CD14-positive monocyte (primary cell): ENCODE measurements at regions not wholly inside any gene's neighbourhood (a gene's known extent, or its start where the extent isn't known, plus 50 kb on each side); places are given as distances from the start of the nearest gene placed in this dataset.

ENCODE experiments used
- DNase-seq, 3 donors: peaks; one replicate each; pipeline ENCODE4 v3.0.0-alpha.2; 2011 to 2022
- H2AFZ ChIP-seq: 2 replicates; pipeline ENCODE4 v1.6.0; 2012; ENCODE audit warnings: mild to moderate bottlenecking, low read depth, low read length, inconsistent platforms; ENCODE audit not compliant: insufficient read depth, poor library complexity, severe bottlenecking
- H3K27ac ChIP-seq, 2 donors: 1 replicate in 1 of 2; 2 replicates in 1 of 2; pipeline ENCODE4 v1.5.1; 2012 to 2013; ENCODE audit warnings: low read length in 2 of 2, control low read depth in 1 of 2, inconsistent platforms in 1 of 2, low read depth in 1 of 2, mild to moderate bottlenecking in 1 of 2
- H3K27me3 ChIP-seq, 2 donors: one replicate each; pipeline versions ENCODE4 v1.6.0 to v1.6.1; 2011 to 2013; ENCODE audit warnings: low read length in 2 of 2; ENCODE audit not compliant: control insufficient read depth in 2 of 2, insufficient read depth in 2 of 2
- H3K36me3 ChIP-seq, 2 donors: replicated peaks in 1 of 2; 1 replicate in 1 of 2; 2 replicates in 1 of 2; pipeline versions ENCODE4 v1.5.1 to v1.6.1; 2012 to 2013; ENCODE audit warnings: low read length in 2 of 2, control low read depth in 1 of 2, inconsistent platforms in 1 of 2, mild to moderate bottlenecking in 1 of 2; ENCODE audit not compliant: insufficient read depth in 2 of 2, control insufficient read depth in 1 of 2
- H3K4me1 ChIP-seq, 2 donors: 1 replicate in 1 of 2; 2 replicates in 1 of 2; pipeline versions ENCODE4 v1.5.1 to v1.6.1; 2012 to 2013; ENCODE audit warnings: low read length in 2 of 2, control low read depth in 1 of 2, inconsistent platforms in 1 of 2, mild to moderate bottlenecking in 1 of 2, moderate library complexity in 1 of 2; ENCODE audit not compliant: insufficient read depth in 2 of 2, control insufficient read depth in 1 of 2
- H3K4me2 ChIP-seq: replicated peaks from 2 replicates; pipeline ENCODE3; 2012; ENCODE audit warnings: low read length, moderate library complexity, mild to moderate bottlenecking; ENCODE audit not compliant: poor library complexity, severe bottlenecking; ENCODE audit errors: extremely low read depth
- H3K4me3 ChIP-seq, 3 experiments: fragments of 200-600 bp in 1 of 3; sonication (generic) in 1 of 3; replicated peaks in 1 of 3; 1 replicate in 2 of 3; 2 replicates in 1 of 3; pipeline ENCODE4 v1.5.1; 2011 to 2013; ENCODE audit warnings: low read length in 3 of 3, mild to moderate bottlenecking in 3 of 3, control low read depth in 2 of 3, low read depth in 2 of 3, inconsistent platforms in 1 of 3, moderate library complexity in 1 of 3
- H3K79me2 ChIP-seq: 2 replicates; pipeline ENCODE4 v1.6.0; 2012; ENCODE audit warnings: mild to moderate bottlenecking, control low read depth, inconsistent platforms, low read length, moderate library complexity; ENCODE audit not compliant: insufficient read depth
- H3K9ac ChIP-seq: 2 replicates; pipeline ENCODE4 v1.6.0; 2017; ENCODE audit warnings: low read length, mild to moderate bottlenecking; ENCODE audit not compliant: insufficient read depth, poor library complexity, severe bottlenecking
- H3K9me3 ChIP-seq, 2 donors: replicated peaks in 1 of 2; 1 replicate in 1 of 2; 2 replicates in 1 of 2; pipeline versions ENCODE4 v1.5.1 to v1.6.1; 2012 to 2013; ENCODE audit warnings: low read length in 2 of 2, control low read depth in 1 of 2; ENCODE audit not compliant: control insufficient read depth in 1 of 2, insufficient read depth in 1 of 2
- H4K20me1 ChIP-seq: 2 replicates; pipeline ENCODE4 v1.6.0; 2012; ENCODE audit warnings: mild to moderate bottlenecking, low read length, control low read depth, moderate library complexity; ENCODE audit not compliant: insufficient read depth
- H3K27ac Mint-ChIP-seq, 7 donors: one replicate each; pipeline ENCODE4 v1.8.0; 2020; ENCODE audit warnings: mild to moderate bottlenecking in 7 of 7, mixed read lengths in 7 of 7, moderate library complexity in 6 of 7, inconsistent platforms in 2 of 7
- H3K27me3 Mint-ChIP-seq, 3 donors: one replicate each; pipeline ENCODE4 v1.8.0; 2021 to 2022; ENCODE audit warnings: low read depth in 3 of 3, mild to moderate bottlenecking in 3 of 3, mixed read lengths in 3 of 3, moderate library complexity in 3 of 3, inconsistent platforms in 1 of 3
- H3K36me3 Mint-ChIP-seq, 2 donors: one replicate each; pipeline ENCODE4 v1.8.0; 2020; ENCODE audit warnings: mixed read lengths in 2 of 2, inconsistent platforms in 1 of 2, mild to moderate bottlenecking in 1 of 2
- H3K4me1 Mint-ChIP-seq: one replicate; pipeline ENCODE4 v1.8.0; 2020; ENCODE audit warnings: mild to moderate bottlenecking, mixed read lengths
- H3K4me3 Mint-ChIP-seq, 2 donors: one replicate each; pipeline ENCODE4 v1.8.0; 2020; ENCODE audit warnings: mild to moderate bottlenecking in 2 of 2, mixed read lengths in 2 of 2, moderate library complexity in 1 of 2
- H3K9me3 Mint-ChIP-seq, 7 donors: one replicate each; pipeline ENCODE4 v1.8.0; 2020 to 2022; ENCODE audit warnings: mixed read lengths in 7 of 7, mild to moderate bottlenecking in 6 of 7, moderate library complexity in 6 of 7, inconsistent platforms in 2 of 7
- CTCF ChIP-seq: fragments of 200-600 bp; IDR thresholded peaks from one replicate; pipeline ENCODE4 v1.8.0; 2022; ENCODE audit warnings: antibody characterized with exemption, mild to moderate bottlenecking
- WGBS: methylation state at CpG from one replicate; pipeline ENCODE4 v1.1.5; 2013; ENCODE audit warnings: missing lambda C conversion rate; ENCODE audit not compliant: insufficient coverage; 5-methylcytosine and 5-hydroxymethylcytosine counted together
- intact Hi-C, 2 donors: fragments of 100-400 bp; cut with micrococcal nuclease; formaldehyde crosslinking; loops; one replicate each; pipeline versions ENCODE4 v1.15.0 to v1.15.1; 2023

GRCh38 chr1:37415611-37416244 is 58.7 kb upstream of the ZC3H12A start:
- no peak overlapping the region for H3K27ac ChIP-seq
- no peak overlapping the region for H3K4me3 ChIP-seq
- H3K27me3 Mint-ChIP-seq: peaks cover 7 to 12% (median 7%) of the 10 kb centered on the region in 3 donors
- H3K27ac Mint-ChIP-seq: no peak overlapping the region
- no peak for TF ChIP-seq CTCF
- no peaks in the 10 kb centered on the region for H3K79me2 ChIP-seq
- H4K20me1 ChIP-seq: no peaks in the 10 kb centered on the region
- H3K4me1 Mint-ChIP-seq: no peaks in the 10 kb centered on the region
- no peak overlapping the region for H3K9ac ChIP-seq
- no peak for DNase-seq
- intact Hi-C loops: no loop called here
- H3K4me3 Mint-ChIP-seq: no peak overlapping the region
- no peaks in the 10 kb centered on the region for H3K36me3 ChIP-seq
- H3K4me2 ChIP-seq: no peak overlapping the region
- H2AFZ ChIP-seq: no peak overlapping the region
- H3K9me3 ChIP-seq: peaks cover 0 to 7% of the 10 kb centered on the region in 2 donors
- H3K4me1 ChIP-seq: no peaks in the 10 kb centered on the region
- H3K36me3 Mint-ChIP-seq: no peaks in the 10 kb centered on the region
- H3K9me3 Mint-ChIP-seq: peaks cover 0 to 14% (median 10%) of the 10 kb centered on the region in 7 donors
- 88% methylated on average over 10 of the region's 13 CpGs for WGBS
- no peaks in the 10 kb centered on the region for H3K27me3 ChIP-seq

GRCh38 chr1:37420456-37420855 is 53.9 kb upstream of the ZC3H12A start:
- peaks cover 0 to 7% of the 10 kb centered on the region in 2 donors for H3K9me3 ChIP-seq
- H2AFZ ChIP-seq: no peak overlapping the region
- H3K9me3 Mint-ChIP-seq: peaks cover 0 to 6% (median 4%) of the 10 kb centered on the region in 7 donors
- H3K4me3 ChIP-seq: no peak overlapping the region
- DNase-seq: no peak
- H3K36me3 ChIP-seq: no peaks in the 10 kb centered on the region
- intact Hi-C loops: no loop called here
- no peak overlapping the region for H3K27ac ChIP-seq
- H4K20me1 ChIP-seq: no peaks in the 10 kb centered on the region
- peaks cover 6 to 13% (median 12%) of the 10 kb centered on the region in 3 donors for H3K27me3 Mint-ChIP-seq
- peak overlapping the region in 1 of 7 donors; percentile 0 for H3K27ac Mint-ChIP-seq
- H3K27me3 ChIP-seq: no peaks in the 10 kb centered on the region
- H3K36me3 Mint-ChIP-seq: no peaks in the 10 kb centered on the region
- TF ChIP-seq CTCF: no peak
- no peak overlapping the region for H3K9ac ChIP-seq
- no peaks in the 10 kb centered on the region for H3K79me2 ChIP-seq
- no peaks in the 10 kb centered on the region for H3K4me1 Mint-ChIP-seq
- WGBS: 100% methylated on average over 1 of the region's 1 CpG
- H3K4me1 ChIP-seq: no peaks in the 10 kb centered on the region
- no peak overlapping the region for H3K4me2 ChIP-seq
- no peak overlapping the region for H3K4me3 Mint-ChIP-seq
